Gastrocnemius medialis (tissue), 4 donors: ENCODE measurements at regions not wholly inside any gene's neighbourhood (a gene's known extent, or its start where the extent isn't known, plus 50 kb on each side); places are given as distances from the start of the nearest gene placed in this dataset.

Experiments
- ATAC-seq, 2 donors: fragments of 150-250 bp; one replicate each; pipeline ENCODE4 v1.9.1; 2016
- DNase-seq, 2 donors: peaks; one replicate each; pipeline ENCODE4 v3.0.0-alpha.2; 2019
- H3K27ac ChIP-seq, 4 donors: fragments of 200-600 bp; sonication (generic); 1 replicate in 1 of 4; 2 replicates in 3 of 4; pipeline ENCODE4 v1.5.1; 2016 to 2018; ENCODE audit warnings: mild to moderate bottlenecking in 2 of 4, moderate library complexity in 1 of 4
- H3K27me3 ChIP-seq, 3 donors: fragments of 200-600 bp; sonication (generic) in 2 of 3; 1 replicate in 1 of 3; 2 replicates in 2 of 3; pipeline versions ENCODE4 v1.5.1 to v1.6.0; 2016 to 2019; ENCODE audit warnings: mild to moderate bottlenecking in 1 of 3, moderate library complexity in 1 of 3
- H3K36me3 ChIP-seq, 2 donors: fragments of 200-600 bp; sonication (generic) in 1 of 2; one replicate each; pipeline ENCODE4 v1.5.1; 2017 to 2018
- H3K4me1 ChIP-seq, 2 donors: fragments of 200-600 bp; sonication (generic) in 1 of 2; one replicate each; pipeline ENCODE4 v1.5.1; 2016 to 2017; ENCODE audit warnings: mild to moderate bottlenecking in 2 of 2
- H3K4me3 ChIP-seq, 4 donors: fragments of 200-600 bp; sonication (generic) in 3 of 4; 1 replicate in 1 of 4; 2 replicates in 3 of 4; pipeline ENCODE4 v1.5.1; 2016 to 2019; ENCODE audit warnings: mild to moderate bottlenecking in 2 of 4
- H3K9me3 ChIP-seq, 3 donors: fragments of 200-600 bp; sonication (generic) in 2 of 3; 1 replicate in 1 of 3; 2 replicates in 2 of 3; pipeline ENCODE4 v1.5.1; 2016 to 2019
- POLR2A ChIP-seq, 2 donors: fragments of 450-650 bp; IDR thresholded peaks; one replicate each; pipeline ENCODE4 v1.6.1; 2017; ENCODE audit warnings: antibody characterized with exemption in 2 of 2, mild to moderate bottlenecking in 2 of 2, moderate library complexity in 2 of 2
- in situ Hi-C, 4 donors: fragments of 200-750 bp; cut with MboI; loops; one replicate each; pipeline versions ENCODE4 v1.15.0 to v1.8.0; 2017; ENCODE audit warnings: low sequenced_read_pairs in 4 of 4
- intact Hi-C: fragments of 100-400 bp; cut with DNase I; formaldehyde crosslinking; loops from one replicate; pipeline ENCODE4 v1.15.1; 2023; ENCODE audit warnings: low total_unique reads
- TF ChIP-seq, protein P1 (sequence below), 5 experiments: fragments of 450-650 bp in 3 of 5; fragments of 200-600 bp in 2 of 5; sonication (generic) in 2 of 5; IDR thresholded peaks in 4 of 5; conservative IDR thresholded peaks in 1 of 5; 1 replicate in 4 of 5; 2 replicates in 1 of 5; pipeline ENCODE4 v1.5.1; 2016 to 2019; ENCODE audit warnings: antibody characterized with exemption in 5 of 5, mild to moderate bottlenecking in 3 of 5, moderate library complexity in 3 of 5

DNA sequence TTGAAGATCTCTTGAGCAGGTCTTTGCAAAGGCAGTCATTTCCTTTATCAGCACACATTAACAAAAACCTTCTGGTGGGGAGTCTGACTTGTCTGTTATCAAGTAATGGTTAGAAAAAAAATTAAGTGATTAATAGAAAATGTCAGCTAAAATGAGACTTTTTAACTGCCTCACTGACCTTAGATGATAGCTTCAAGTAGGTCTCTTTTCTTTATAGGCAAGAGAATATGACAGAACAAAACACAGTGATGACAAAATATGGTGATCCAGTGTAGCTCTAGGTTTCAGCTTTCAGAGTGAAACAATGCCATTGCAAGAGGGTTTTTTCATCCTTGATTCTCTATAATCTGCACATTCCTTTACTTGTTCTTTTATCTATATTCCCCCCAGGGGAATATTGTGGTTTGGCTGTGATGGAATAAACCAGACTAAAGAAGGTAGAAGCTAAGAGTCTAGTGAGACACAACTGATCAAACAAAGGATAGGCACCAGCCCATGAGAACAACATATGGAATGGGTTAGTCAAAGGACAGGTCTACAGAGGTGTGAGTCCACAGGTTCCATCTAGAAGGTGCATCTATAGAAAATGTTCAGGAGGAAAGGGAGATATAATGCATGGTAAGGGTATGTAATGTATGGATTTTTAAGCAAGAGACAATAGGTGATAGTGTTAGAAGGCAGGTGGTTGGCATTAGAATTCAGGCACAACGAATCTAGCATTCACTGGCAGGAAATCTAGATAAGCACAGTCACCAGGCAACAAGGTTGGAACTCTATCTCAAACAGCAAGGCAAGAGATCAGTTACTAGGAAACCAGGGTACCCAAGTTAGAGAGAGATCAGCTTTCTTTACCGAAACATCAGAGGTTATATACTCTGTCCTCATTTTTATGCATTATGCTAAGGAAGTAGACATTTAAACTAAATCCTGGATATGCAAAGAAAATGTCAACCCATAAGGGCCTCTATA, 228.9 kb upstream of the SMLR1 start:
- TF ChIP-seq, protein P1, sequence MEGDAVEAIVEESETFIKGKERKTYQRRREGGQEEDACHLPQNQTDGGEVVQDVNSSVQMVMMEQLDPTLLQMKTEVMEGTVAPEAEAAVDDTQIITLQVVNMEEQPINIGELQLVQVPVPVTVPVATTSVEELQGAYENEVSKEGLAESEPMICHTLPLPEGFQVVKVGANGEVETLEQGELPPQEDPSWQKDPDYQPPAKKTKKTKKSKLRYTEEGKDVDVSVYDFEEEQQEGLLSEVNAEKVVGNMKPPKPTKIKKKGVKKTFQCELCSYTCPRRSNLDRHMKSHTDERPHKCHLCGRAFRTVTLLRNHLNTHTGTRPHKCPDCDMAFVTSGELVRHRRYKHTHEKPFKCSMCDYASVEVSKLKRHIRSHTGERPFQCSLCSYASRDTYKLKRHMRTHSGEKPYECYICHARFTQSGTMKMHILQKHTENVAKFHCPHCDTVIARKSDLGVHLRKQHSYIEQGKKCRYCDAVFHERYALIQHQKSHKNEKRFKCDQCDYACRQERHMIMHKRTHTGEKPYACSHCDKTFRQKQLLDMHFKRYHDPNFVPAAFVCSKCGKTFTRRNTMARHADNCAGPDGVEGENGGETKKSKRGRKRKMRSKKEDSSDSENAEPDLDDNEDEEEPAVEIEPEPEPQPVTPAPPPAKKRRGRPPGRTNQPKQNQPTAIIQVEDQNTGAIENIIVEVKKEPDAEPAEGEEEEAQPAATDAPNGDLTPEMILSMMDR (IDR thresholded peaks at IDR 0.05 in 4 of 5, conservative IDR thresholded peaks at IDR 0.05 in 1 of 5) = no peak
- TF ChIP-seq POLR2A (IDR thresholded peaks at IDR 0.05) = no peak
- no peaks in the 10 kb centered on the region for H3K36me3 ChIP-seq
- no peaks in the 10 kb centered on the region for H3K4me1 ChIP-seq
- no peak overlapping the region for H3K4me3 ChIP-seq
- H3K27me3 ChIP-seq = no peaks in the 10 kb centered on the region
- ATAC-seq (no peak), DNase-seq (no peak)
- no peak overlapping the region for H3K27ac ChIP-seq
- no peaks in the 10 kb centered on the region for H3K9me3 ChIP-seq
- intact Hi-C loops = no loop called here
- in situ Hi-C loops = no loop called here

DNA sequence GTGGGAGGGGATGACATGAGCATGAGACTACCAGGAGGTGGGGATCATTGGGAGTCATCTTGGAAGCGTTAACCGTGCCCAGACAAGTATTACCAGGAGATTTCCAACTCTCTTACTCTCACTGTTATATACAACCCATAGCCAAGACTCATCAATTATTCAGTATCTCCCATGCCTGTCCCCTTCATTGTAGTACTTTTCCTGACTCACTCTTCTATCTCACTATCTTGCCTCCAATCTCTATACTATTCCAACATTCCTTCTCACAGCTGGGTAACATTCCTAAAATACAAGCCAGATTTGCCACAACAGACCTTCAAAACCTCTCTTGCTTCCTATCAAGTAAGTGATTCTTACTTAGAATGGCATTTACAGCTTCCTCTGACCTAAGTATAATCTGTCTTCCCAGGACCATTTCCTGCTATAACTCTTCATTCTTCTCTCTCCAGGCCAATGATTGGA, 226.3 kb upstream of the SMLR1 start:
- no peak for TF ChIP-seq POLR2A (IDR thresholded peaks at IDR 0.05)
- TF ChIP-seq, protein P1 (IDR thresholded peaks at IDR 0.05 in 4 of 5, conservative IDR thresholded peaks at IDR 0.05 in 1 of 5) = no peak
- in situ Hi-C loops = no loop called here
- intact Hi-C loops = no loop called here
- Histone ChIP-seq H3K27ac (no peak overlapping the region), H3K27me3 (no peaks in the 10 kb centered on the region), H3K36me3 (no peaks in the 10 kb centered on the region), H3K4me3 (no peak overlapping the region), H3K9me3 (no peaks in the 10 kb centered on the region), H3K4me1 (no peaks in the 10 kb centered on the region)
- ATAC-seq = no peak
- DNase-seq = no peak

DNA sequence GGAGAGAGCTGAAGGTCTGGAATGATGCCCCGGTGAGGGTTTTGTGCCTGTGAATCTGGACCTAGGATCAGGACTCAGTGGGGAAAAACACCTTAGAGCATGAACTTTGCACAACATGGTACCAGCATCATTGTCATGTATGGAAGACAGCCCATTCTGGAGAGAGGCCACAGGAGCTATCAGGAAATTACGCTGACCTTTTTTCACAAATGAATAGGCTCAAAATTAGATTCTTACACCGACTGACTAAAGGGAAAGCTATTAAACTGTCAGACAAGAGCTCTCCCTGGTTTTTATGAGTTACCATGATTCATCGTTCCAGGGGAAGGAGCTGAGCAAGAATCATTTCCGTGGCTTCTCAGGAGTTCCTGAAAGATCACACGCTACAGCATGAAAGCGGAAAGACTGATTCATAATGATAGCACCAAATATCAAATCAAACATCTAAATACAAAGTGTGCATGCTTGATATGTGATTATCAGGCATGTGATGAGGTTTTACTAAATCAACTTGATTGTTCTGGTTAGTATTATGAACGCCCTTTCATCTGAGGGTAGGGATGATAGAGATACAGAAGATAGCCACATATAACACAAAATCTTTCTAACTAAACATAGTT, 224.9 kb upstream of the SMLR1 start:
- Histone ChIP-seq H3K9me3 (no peaks in the 10 kb centered on the region), H3K4me3 (no peak overlapping the region), H3K4me1 (no peaks in the 10 kb centered on the region), H3K27me3 (no peaks in the 10 kb centered on the region), H3K27ac (no peak overlapping the region), H3K36me3 (no peaks in the 10 kb centered on the region)
- TF ChIP-seq, protein P1 (IDR thresholded peaks at IDR 0.05 in 4 of 5, conservative IDR thresholded peaks at IDR 0.05 in 1 of 5) = no peak
- no peak for TF ChIP-seq POLR2A (IDR thresholded peaks at IDR 0.05)
- in situ Hi-C loops (no loop called here), intact Hi-C loops (no loop called here)
- no peak for DNase-seq
- no peak for ATAC-seq

DNA sequence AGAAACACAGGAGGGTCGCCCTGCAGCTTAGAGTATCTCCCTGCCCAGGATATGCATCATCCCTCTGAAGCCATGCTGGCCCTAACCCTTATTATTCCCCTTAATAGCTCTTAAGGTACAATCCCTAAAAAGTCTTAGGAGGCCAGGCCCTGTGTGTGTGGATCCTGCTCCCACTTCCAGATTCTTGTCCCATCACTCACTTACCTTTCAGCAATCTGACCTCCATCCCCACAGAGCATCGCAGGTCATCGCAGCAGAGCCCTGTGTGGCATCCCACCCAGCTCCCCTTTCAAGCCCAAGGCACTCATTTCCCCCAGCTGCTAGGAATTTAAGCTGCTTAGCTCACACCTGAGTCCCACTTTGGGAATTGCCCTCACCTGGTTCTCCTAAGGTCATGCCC, 223.8 kb upstream of the SMLR1 start:
- in situ Hi-C loops (no loop called here), intact Hi-C loops (no loop called here)
- TF ChIP-seq, protein P1 (IDR thresholded peaks at IDR 0.05 in 4 of 5, conservative IDR thresholded peaks at IDR 0.05 in 1 of 5) = no peak
- TF ChIP-seq POLR2A (IDR thresholded peaks at IDR 0.05) = no peak

More for the DNA sequence above, 223.8 kb upstream of the SMLR1 start:
- H3K36me3 ChIP-seq = no peaks in the 10 kb centered on the region
- no peak overlapping the region for H3K27ac ChIP-seq
- H3K4me1 ChIP-seq = no peaks in the 10 kb centered on the region
- no peak for DNase-seq
- ATAC-seq = no peak
- no peak overlapping the region for H3K4me3 ChIP-seq
- no peaks in the 10 kb centered on the region for H3K9me3 ChIP-seq
- H3K27me3 ChIP-seq = no peaks in the 10 kb centered on the region
